ENCODE measurements at regions not wholly inside any gene's neighbourhood (a gene's known extent, or its start where the extent isn't known, plus 50 kb on each side); places are given as distances from the start of the nearest gene placed in this dataset.

DNA sequence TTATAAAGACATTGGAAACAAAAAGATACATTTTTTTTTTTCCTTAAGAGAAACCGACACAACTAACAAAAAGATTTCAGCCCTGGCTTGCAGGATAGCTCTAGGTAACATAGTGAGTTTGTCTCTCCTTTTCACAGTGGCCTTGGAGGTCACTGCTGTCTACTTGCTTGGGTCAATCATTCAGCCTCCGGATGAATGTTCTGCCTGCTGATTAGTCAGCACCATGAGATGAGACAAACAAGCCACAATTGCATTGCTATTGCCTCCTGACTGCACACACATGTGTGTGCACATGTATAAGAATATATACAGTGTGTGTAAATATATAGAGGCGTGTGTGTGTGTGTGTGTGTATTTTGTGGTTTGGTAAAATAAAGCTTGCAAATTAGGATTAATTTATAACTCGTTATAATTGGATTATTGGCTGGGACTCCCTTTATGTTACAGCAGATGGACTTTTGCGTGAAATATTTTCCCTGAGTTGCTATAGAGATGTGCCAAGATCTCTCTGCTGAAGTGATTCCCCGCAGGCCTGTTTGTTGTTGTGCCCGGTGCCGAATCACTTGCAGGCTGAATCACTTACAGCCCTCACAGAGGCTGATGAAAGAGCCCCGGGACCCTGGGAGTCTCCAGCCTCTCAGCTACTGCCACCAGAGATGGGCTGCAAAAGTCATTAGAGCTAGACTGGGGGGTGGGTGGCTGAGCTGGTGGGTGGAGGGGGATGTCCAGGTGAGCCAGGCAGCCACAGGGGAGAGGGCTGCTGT lies 161.2 kb downstream of the FGF18 start:
- 29% methylated on average over 9 of the region's 9 CpGs for WGBS
- no peak overlapping the region for H3K27ac ChIP-seq
- H3K36me3 ChIP-seq: no peaks in the 10 kb centered on the region
- H3K9me3 ChIP-seq: no peaks in the 10 kb centered on the region
- TF ChIP-seq, protein P1, sequence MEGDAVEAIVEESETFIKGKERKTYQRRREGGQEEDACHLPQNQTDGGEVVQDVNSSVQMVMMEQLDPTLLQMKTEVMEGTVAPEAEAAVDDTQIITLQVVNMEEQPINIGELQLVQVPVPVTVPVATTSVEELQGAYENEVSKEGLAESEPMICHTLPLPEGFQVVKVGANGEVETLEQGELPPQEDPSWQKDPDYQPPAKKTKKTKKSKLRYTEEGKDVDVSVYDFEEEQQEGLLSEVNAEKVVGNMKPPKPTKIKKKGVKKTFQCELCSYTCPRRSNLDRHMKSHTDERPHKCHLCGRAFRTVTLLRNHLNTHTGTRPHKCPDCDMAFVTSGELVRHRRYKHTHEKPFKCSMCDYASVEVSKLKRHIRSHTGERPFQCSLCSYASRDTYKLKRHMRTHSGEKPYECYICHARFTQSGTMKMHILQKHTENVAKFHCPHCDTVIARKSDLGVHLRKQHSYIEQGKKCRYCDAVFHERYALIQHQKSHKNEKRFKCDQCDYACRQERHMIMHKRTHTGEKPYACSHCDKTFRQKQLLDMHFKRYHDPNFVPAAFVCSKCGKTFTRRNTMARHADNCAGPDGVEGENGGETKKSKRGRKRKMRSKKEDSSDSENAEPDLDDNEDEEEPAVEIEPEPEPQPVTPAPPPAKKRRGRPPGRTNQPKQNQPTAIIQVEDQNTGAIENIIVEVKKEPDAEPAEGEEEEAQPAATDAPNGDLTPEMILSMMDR (IDR thresholded peaks at IDR 0.05): no peak
- no peak for TF ChIP-seq POLR2AphosphoS5 (IDR thresholded peaks at IDR 0.05)
- TF ChIP-seq EP300 (IDR thresholded peaks at IDR 0.05): no peak
- TF ChIP-seq POLR2A (IDR thresholded peaks at IDR 0.05): no peak
- H3K4me3 ChIP-seq: no peak overlapping the region
- no peaks in the 10 kb centered on the region for H3K27me3 ChIP-seq
- no peak for DNase-seq (ENCODE audit: low spot score in 2 of 2)
- peaks cover 28% of the 10 kb centered on the region for H3K4me1 ChIP-seq

DNA sequence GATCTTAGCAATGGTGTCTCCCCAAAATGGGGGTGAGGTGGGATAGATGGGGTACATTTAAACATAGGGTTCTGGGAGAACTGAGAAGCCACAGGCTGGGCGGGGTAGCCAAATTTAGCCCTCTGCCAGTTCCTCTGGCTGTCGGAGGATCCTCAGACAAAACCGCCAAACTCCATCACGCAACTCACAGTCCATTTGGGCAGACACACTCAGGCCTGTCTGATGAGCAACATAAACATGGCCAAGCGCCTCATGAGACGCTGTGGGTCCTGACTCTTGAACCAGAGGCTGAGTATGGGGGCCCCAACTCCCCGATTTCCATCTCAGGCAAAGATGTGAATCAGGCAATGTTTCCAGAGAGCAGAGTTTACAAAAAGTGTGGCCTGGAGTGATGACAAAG lies 162.3 kb downstream of the FGF18 start:
- DNase-seq (ENCODE audit: low spot score in 2 of 2): no peak
- Histone ChIP-seq H3K9me3 (no peaks in the 10 kb centered on the region), H3K4me3 (no peak overlapping the region), H3K27me3 (no peaks in the 10 kb centered on the region), H3K36me3 (no peaks in the 10 kb centered on the region), H3K27ac (no peak overlapping the region), H3K4me1 (peaks cover 28% of the 10 kb centered on the region)
- TF ChIP-seq POLR2A (IDR thresholded peaks at IDR 0.05) (no peak), EP300 (IDR thresholded peaks at IDR 0.05) (no peak), POLR2AphosphoS5 (IDR thresholded peaks at IDR 0.05) (no peak)
- TF ChIP-seq, protein P1 (IDR thresholded peaks at IDR 0.05): no peak
- WGBS: 88% methylated on average over 7 of the region's 7 CpGs

DNA sequence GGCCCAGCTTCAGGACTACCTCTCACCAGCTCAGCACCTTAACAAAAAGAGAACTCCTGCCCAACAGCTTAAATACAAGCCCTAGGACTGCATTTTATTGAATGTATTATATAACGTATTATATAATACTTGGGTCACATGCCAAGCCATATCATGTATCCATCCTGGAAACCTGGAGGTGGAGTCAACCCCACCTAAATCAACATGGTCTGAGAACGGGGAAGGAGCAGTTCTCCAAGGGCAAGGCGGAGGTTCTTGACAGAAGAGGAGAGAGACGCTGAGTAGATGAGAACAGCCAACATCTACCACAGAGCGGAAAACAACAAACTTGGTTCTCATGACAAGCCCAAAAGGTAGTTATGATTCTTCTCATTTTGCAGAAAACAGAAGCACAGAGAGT lies 163.4 kb downstream of the FGF18 start:
- H3K36me3 ChIP-seq: no peaks in the 10 kb centered on the region
- H3K4me1 ChIP-seq: peaks cover 28% of the 10 kb centered on the region
- TF ChIP-seq POLR2A (IDR thresholded peaks at IDR 0.05) (no peak), POLR2AphosphoS5 (IDR thresholded peaks at IDR 0.05) (no peak), EP300 (IDR thresholded peaks at IDR 0.05) (no peak)
- TF ChIP-seq, protein P1 (IDR thresholded peaks at IDR 0.05): no peak
- no peak overlapping the region for H3K27ac ChIP-seq
- H3K4me3 ChIP-seq: no peak overlapping the region
- WGBS: 74% methylated on average over 5 of the region's 5 CpGs
- no peaks in the 10 kb centered on the region for H3K27me3 ChIP-seq
- H3K9me3 ChIP-seq: no peaks in the 10 kb centered on the region
- DNase-seq (ENCODE audit: low spot score in 2 of 2): no peak

DNA sequence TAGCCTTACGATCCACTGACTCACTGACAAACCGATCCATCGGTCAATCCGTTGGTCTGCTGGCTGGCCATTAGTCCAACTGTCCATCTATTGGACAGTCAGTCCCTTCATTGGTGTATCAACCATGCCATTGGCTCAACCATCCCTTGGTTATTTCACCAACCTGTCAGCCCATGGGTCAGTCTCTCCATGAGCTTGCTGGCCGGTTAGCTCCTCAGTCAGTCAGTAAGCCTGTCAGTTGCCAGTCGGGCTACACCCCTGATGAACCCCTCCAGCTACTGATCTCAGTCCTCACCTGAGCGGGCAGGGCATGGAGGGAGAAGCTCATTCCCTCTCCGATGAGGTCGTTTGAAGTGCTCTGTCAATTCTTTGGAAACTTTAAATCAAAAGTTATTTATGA lies 166.5 kb downstream of the FGF18 start:
- H3K36me3 ChIP-seq: no peaks in the 10 kb centered on the region

DNA sequence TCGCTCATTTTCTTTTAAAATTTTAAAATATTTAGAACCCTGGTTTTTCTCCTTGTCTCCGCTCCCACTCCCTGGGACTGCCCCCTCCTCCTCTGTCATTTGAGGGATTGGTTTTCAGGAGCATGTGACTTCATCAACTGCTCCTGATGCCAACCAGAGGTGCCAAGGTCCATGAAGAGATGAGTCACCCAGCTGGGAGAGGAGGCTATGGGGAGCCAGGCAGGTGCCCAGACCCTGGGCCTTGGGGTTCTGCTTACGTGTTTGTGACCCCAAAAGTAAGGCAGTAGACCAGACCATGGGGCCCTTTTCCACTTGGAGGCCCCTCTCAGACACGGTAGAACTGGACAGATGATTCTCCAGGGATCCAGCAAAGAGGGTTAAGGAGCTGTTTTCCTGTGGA lies 167.0 kb downstream of the FGF18 start:
- 67% methylated on average over 4 of the region's 4 CpGs for WGBS
- H3K27me3 ChIP-seq: no peaks in the 10 kb centered on the region
- TF ChIP-seq, protein P1 (IDR thresholded peaks at IDR 0.05): no peak
- TF ChIP-seq POLR2AphosphoS5 (IDR thresholded peaks at IDR 0.05): no peak
- TF ChIP-seq POLR2A (IDR thresholded peaks at IDR 0.05): no peak
- TF ChIP-seq EP300 (IDR thresholded peaks at IDR 0.05): no peak
- H3K9me3 ChIP-seq: no peaks in the 10 kb centered on the region
- no peaks in the 10 kb centered on the region for H3K4me1 ChIP-seq
- H3K4me3 ChIP-seq: no peak overlapping the region
- no peak overlapping the region for H3K27ac ChIP-seq
- no peaks in the 10 kb centered on the region for H3K36me3 ChIP-seq
- no peak for DNase-seq (ENCODE audit: low spot score in 2 of 2)

More for the DNA sequence above, 166.5 kb downstream of the FGF18 start:
- TF ChIP-seq POLR2AphosphoS5 (IDR thresholded peaks at IDR 0.05) (no peak), EP300 (IDR thresholded peaks at IDR 0.05) (no peak)
- TF ChIP-seq, protein P1 (IDR thresholded peaks at IDR 0.05): no peak
- H3K9me3 ChIP-seq: no peaks in the 10 kb centered on the region
- DNase-seq (ENCODE audit: low spot score in 2 of 2): no peak
- no peak overlapping the region for H3K27ac ChIP-seq
- H3K4me3 ChIP-seq: no peak overlapping the region
- no peaks in the 10 kb centered on the region for H3K27me3 ChIP-seq
- peaks cover 2% of the 10 kb centered on the region for H3K4me1 ChIP-seq
- 85% methylated on average over 8 of the region's 9 CpGs for WGBS

All from suprapubic skin (tissue), 4 donors.